ENCODE measurements at regions not wholly inside any gene's neighbourhood (a gene's known extent, or its start where the extent isn't known, plus 50 kb on each side); places are given as distances from the start of the nearest gene placed in this dataset.

DNA sequence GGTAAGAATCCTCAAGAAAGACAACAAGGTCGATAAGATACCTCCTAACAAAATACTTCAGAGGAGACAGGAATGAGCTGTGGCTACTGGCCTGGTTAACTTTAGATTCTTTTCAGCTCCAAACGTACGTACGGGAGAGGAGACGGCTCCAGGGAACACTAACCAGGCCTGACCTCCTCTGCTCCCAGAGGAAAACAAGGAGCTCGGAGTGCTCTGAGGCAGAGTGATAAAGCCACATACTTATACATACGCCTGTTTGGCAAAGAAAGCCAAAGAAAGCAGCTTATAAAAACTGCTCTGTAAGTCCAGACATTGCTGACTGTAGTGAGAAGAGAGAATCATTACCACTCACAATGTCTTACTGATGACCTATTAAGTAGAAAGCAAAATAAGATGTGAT, 263.9 kb downstream of the MZT1 start:
- TF ChIP-seq, protein P1, sequence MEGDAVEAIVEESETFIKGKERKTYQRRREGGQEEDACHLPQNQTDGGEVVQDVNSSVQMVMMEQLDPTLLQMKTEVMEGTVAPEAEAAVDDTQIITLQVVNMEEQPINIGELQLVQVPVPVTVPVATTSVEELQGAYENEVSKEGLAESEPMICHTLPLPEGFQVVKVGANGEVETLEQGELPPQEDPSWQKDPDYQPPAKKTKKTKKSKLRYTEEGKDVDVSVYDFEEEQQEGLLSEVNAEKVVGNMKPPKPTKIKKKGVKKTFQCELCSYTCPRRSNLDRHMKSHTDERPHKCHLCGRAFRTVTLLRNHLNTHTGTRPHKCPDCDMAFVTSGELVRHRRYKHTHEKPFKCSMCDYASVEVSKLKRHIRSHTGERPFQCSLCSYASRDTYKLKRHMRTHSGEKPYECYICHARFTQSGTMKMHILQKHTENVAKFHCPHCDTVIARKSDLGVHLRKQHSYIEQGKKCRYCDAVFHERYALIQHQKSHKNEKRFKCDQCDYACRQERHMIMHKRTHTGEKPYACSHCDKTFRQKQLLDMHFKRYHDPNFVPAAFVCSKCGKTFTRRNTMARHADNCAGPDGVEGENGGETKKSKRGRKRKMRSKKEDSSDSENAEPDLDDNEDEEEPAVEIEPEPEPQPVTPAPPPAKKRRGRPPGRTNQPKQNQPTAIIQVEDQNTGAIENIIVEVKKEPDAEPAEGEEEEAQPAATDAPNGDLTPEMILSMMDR (IDR thresholded peaks at IDR 0.05; ENCODE audit: insufficient read depth, low read length, poor library complexity, severe bottlenecking) = no peak
- no peak for TF ChIP-seq EZH2phosphoT487 (conservative IDR thresholded peaks at IDR 0.05; ENCODE audit: low read length)

Data from SU-DHL-6 (cell line).